B cell (primary cell): ENCODE measurements at regions not wholly inside any gene's neighbourhood (a gene's known extent, or its start where the extent isn't known, plus 50 kb on each side); places are given as distances from the start of the nearest gene placed in this dataset.

ENCODE experiments used
- ATAC-seq: fragments of 200-7000 bp; cut with Tn5 transposase; one replicate; pipeline ENCODE4 v1.10.0; 2021; ENCODE audit warnings: low read depth, mild to moderate bottlenecking, moderate number of reproducible peaks, moderate library complexity
- CTCF ChIA-PET: fragments of 350-600 bp; sonication (Branson Sonifier 250); formaldehyde crosslinking; loops from one replicate; lab custom pipeline; 2021; ENCODE audit warnings: antibody characterized with exemption, inconsistent platforms; lab: Charles Lee
- POLR2A ChIA-PET: fragments of 350-600 bp; sonication (Branson Sonifier 250); formaldehyde crosslinking; loops from one replicate; lab custom pipeline; 2021; ENCODE audit warnings: antibody characterized with exemption; lab: Charles Lee
- DNase-seq: peaks from one replicate; pipeline ENCODE4 v3.0.0; 2013
- H2AFZ ChIP-seq: 2 replicates; pipeline ENCODE4 v1.6.1; 2012; ENCODE audit warnings: mild to moderate bottlenecking, low read depth, low read length; ENCODE audit not compliant: insufficient read depth, poor library complexity, severe bottlenecking
- H3K27ac ChIP-seq, 2 donors: 1 replicate in 1 of 2; 2 replicates in 1 of 2; pipeline ENCODE4 v1.5.1; 2012 to 2013; ENCODE audit warnings: low read length in 2 of 2, mild to moderate bottlenecking in 2 of 2, moderate library complexity in 1 of 2
- H3K27me3 ChIP-seq, 4 experiments: fragments of 200-600 bp in 1 of 4; sonication (generic) in 1 of 4; replicated peaks in 1 of 4; 1 replicate in 2 of 4; 2 replicates in 2 of 4; pipeline versions ENCODE4 v1.6.1 to v1.7.0; 2013 to 2016; ENCODE audit warnings: low read length in 3 of 4, mild to moderate bottlenecking in 2 of 4, mixed read lengths in 1 of 4, moderate library complexity in 1 of 4; ENCODE audit not compliant: insufficient read depth in 4 of 4, control insufficient read depth in 3 of 4; ENCODE audit errors: control extremely low read depth in 1 of 4
- H3K36me3 ChIP-seq, 2 experiments: replicated peaks in 1 of 2; 1 replicate in 1 of 2; 2 replicates in 1 of 2; pipeline versions ENCODE4 v1.6.1 to v1.7.1; 2013; ENCODE audit warnings: low read length in 1 of 2; ENCODE audit not compliant: insufficient read depth in 2 of 2, control insufficient read depth in 1 of 2; ENCODE audit errors: control extremely low read depth in 1 of 2, extremely low read depth in 1 of 2
- H3K4me1 ChIP-seq, 2 donors: fragments of 200-600 bp in 1 of 2; sonication (generic) in 1 of 2; 1 replicate in 1 of 2; 2 replicates in 1 of 2; pipeline versions ENCODE4 v1.5.1 to v1.6.1; 2013 to 2017; ENCODE audit warnings: low read length in 2 of 2; ENCODE audit not compliant: control insufficient read depth in 2 of 2, insufficient read depth in 2 of 2
- H3K4me2 ChIP-seq: replicated peaks from 2 replicates; pipeline ENCODE3; 2012; ENCODE audit warnings: mild to moderate bottlenecking, low read depth, low read length; ENCODE audit not compliant: poor library complexity, severe bottlenecking
- H3K4me3 ChIP-seq, 5 experiments: fragments of 200-600 bp in 1 of 5; sonication (generic) in 1 of 5; 1 replicate in 3 of 5; 2 replicates in 2 of 5; pipeline versions ENCODE4 v1.5.1 to v1.7.0; 2011 to 2016; ENCODE audit warnings: low read length in 4 of 5, mild to moderate bottlenecking in 4 of 5, low read depth in 2 of 5, control low read depth in 1 of 5, moderate library complexity in 1 of 5; ENCODE audit not compliant: insufficient read depth in 1 of 5; ENCODE audit errors: control extremely low read depth in 1 of 5, extremely low read depth in 1 of 5
- H3K79me2 ChIP-seq: fragments of 200-600 bp; sonication (generic); one replicate; pipeline ENCODE4 v1.6.0; 2016; ENCODE audit warnings: low read length; ENCODE audit not compliant: control insufficient read depth, insufficient read depth
- H3K9ac ChIP-seq: fragments of 200-600 bp; sonication (generic); 2 replicates; pipeline ENCODE4 v1.6.1; 2017; ENCODE audit warnings: mild to moderate bottlenecking, low read length, moderate library complexity
- H3K9me3 ChIP-seq, 3 donors: one replicate each; pipeline versions ENCODE4 v1.6.1 to v1.7.1; 2013; ENCODE audit warnings: low read length in 2 of 3; ENCODE audit not compliant: control insufficient read depth in 2 of 3, insufficient read depth in 1 of 3; ENCODE audit errors: control extremely low read depth in 1 of 3
- H4K20me1 ChIP-seq: 2 replicates; pipeline ENCODE4 v1.6.0; 2012; ENCODE audit warnings: mild to moderate bottlenecking, low read length; ENCODE audit not compliant: insufficient read depth, control insufficient read depth, poor library complexity, severe bottlenecking
- H3K27ac Mint-ChIP-seq: one replicate; pipeline ENCODE4 v1.8.0; 2021; ENCODE audit warnings: mixed read lengths
- H3K27me3 Mint-ChIP-seq: one replicate; pipeline ENCODE4 v1.8.0; 2021; ENCODE audit warnings: mixed read lengths
- H3K4me1 Mint-ChIP-seq: one replicate; pipeline ENCODE4 v1.8.0; 2021; ENCODE audit warnings: mixed read lengths
- H3K4me3 Mint-ChIP-seq: one replicate; pipeline ENCODE4 v1.8.0; 2021; ENCODE audit warnings: mixed read lengths
- H3K9me3 Mint-ChIP-seq: one replicate; pipeline ENCODE4 v1.8.0; 2022; ENCODE audit warnings: mixed read lengths; ENCODE audit not compliant: insufficient read depth
- CTCF ChIP-seq: fragments of 200-600 bp; IDR thresholded peaks from one replicate; pipeline ENCODE4 v1.8.0; 2022; ENCODE audit warnings: antibody characterized with exemption, mild to moderate bottlenecking
- EZH2 ChIP-seq: IDR thresholded peaks from 2 replicates; pipeline ENCODE4 v1.6.1; 2012; ENCODE audit warnings: borderline replicate concordance, low read depth, mild to moderate bottlenecking, moderate library complexity, low read length; ENCODE audit not compliant: insufficient read depth, poor library complexity, severe bottlenecking
- WGBS: methylation state at CpG from one replicate; pipeline ENCODE4 v1.1.5; 2013; ENCODE audit warnings: missing lambda C conversion rate; ENCODE audit not compliant: insufficient coverage; 5-methylcytosine and 5-hydroxymethylcytosine counted together
- intact Hi-C: fragments of 100-400 bp; cut with micrococcal nuclease; formaldehyde crosslinking; loops from one replicate; pipeline ENCODE4 v1.10.0; 2022

DNA sequence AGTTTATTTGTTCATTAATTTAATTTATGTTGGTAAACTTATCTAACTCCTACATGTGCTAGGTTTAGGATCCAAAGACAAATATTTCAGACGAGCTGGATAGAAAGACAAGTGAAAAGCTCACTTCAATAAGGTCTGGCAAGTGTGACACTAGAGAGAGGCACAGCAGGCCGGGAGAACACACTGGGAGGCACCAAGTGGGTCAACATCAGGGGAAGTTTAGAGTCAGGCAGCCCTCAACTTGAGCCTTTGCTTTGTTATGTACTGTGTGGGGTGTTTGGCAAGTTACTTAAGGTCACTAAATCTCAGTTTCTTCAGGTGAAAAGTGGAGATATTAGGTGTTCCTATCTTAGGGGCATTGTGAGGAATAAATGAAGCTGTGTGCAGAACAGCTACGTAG is 214.4 kb downstream of the PCSK1 start:
- WGBS, result 77% methylated on average over 2 of the region's 3 CpGs

More for the DNA sequence above, 214.4 kb downstream of the PCSK1 start:
- Histone ChIP-seq H3K79me2 (no peaks in the 10 kb centered on the region), H3K4me2 (no peak overlapping the region), H3K9ac (no peak overlapping the region), H3K9me3 (no peaks in the 10 kb centered on the region), H3K36me3 (no peaks in the 10 kb centered on the region), H3K4me3 (no peak overlapping the region), H3K27me3 (no peaks in the 10 kb centered on the region), H3K27ac (no peak overlapping the region), H4K20me1 (no peaks in the 10 kb centered on the region), H3K4me1 (no peaks in the 10 kb centered on the region), H2AFZ (no peak overlapping the region)
- no peak overlapping the region for H3K27ac Mint-ChIP-seq
- ChIA-PET CTCF (no interaction called here), POLR2A (no interaction called here)
- no peak for ATAC-seq
- H3K9me3 Mint-ChIP-seq, result no peaks in the 10 kb centered on the region
- no peak for DNase-seq
- no peaks in the 10 kb centered on the region for H3K4me1 Mint-ChIP-seq
- no peak overlapping the region for H3K4me3 Mint-ChIP-seq
- TF ChIP-seq EZH2, result no peak
- no peak for TF ChIP-seq CTCF
- intact Hi-C loops, result no loop called here
- no peaks in the 10 kb centered on the region for H3K27me3 Mint-ChIP-seq
